Colonic mucosa (tissue), 4 donors: ENCODE measurements at regions not wholly inside any gene's neighbourhood (a gene's known extent, or its start where the extent isn't known, plus 50 kb on each side); places are given as distances from the start of the nearest gene placed in this dataset.

Experiments used
- DNase-seq: peaks from one replicate; pipeline ENCODE4 v3.0.0-alpha.2; 2020
- H3K27ac ChIP-seq: fragments of 200-600 bp; one replicate; pipeline ENCODE4 v1.8.0; 2021
- H3K27me3 ChIP-seq: fragments of 200-600 bp; one replicate; pipeline ENCODE4 v1.8.0; 2021
- H3K36me3 ChIP-seq: fragments of 200-600 bp; one replicate; pipeline ENCODE4 v1.8.0; 2021
- H3K4me1 ChIP-seq: fragments of 200-600 bp; one replicate; pipeline ENCODE4 v1.8.0; 2021; ENCODE audit warnings: mild to moderate bottlenecking
- H3K4me3 ChIP-seq: fragments of 200-600 bp; one replicate; pipeline ENCODE4 v1.8.0; 2021
- H3K9ac ChIP-seq, 2 donors: one replicate each; pipeline ENCODE4 v1.7.0; 2013; ENCODE audit warnings: control low read depth in 2 of 2, low read depth in 2 of 2, low read length in 2 of 2
- H3K9me3 ChIP-seq: fragments of 200-600 bp; one replicate; pipeline ENCODE4 v1.8.0; 2021
- intact Hi-C: fragments of 100-400 bp; cut with DNase I; formaldehyde crosslinking; loops from one replicate; pipeline ENCODE4 v1.14.1; 2022
- TF ChIP-seq, protein P1 (sequence below): fragments of 200-600 bp; IDR thresholded peaks from one replicate; pipeline ENCODE4 v1.8.0; 2022; ENCODE audit warnings: antibody characterized with exemption, mild to moderate bottlenecking
- donor health status: healthy.
- donor health status: DM: no; HTN: no; CAD: no.
- donor health status: DM: no; HTN: no; CAD: no.

GRCh38 chr16:52254746-52255145 lies 292.2 kb downstream of the TOX3 start:
- Histone ChIP-seq H3K4me3 (no peak overlapping the region), H3K9ac (no peak overlapping the region), H3K36me3 (no peaks in the 10 kb centered on the region), H3K27me3 (no peaks in the 10 kb centered on the region), H3K9me3 (no peaks in the 10 kb centered on the region), H3K4me1 (no peaks in the 10 kb centered on the region), H3K27ac (no peak overlapping the region)
- TF ChIP-seq, protein P1, sequence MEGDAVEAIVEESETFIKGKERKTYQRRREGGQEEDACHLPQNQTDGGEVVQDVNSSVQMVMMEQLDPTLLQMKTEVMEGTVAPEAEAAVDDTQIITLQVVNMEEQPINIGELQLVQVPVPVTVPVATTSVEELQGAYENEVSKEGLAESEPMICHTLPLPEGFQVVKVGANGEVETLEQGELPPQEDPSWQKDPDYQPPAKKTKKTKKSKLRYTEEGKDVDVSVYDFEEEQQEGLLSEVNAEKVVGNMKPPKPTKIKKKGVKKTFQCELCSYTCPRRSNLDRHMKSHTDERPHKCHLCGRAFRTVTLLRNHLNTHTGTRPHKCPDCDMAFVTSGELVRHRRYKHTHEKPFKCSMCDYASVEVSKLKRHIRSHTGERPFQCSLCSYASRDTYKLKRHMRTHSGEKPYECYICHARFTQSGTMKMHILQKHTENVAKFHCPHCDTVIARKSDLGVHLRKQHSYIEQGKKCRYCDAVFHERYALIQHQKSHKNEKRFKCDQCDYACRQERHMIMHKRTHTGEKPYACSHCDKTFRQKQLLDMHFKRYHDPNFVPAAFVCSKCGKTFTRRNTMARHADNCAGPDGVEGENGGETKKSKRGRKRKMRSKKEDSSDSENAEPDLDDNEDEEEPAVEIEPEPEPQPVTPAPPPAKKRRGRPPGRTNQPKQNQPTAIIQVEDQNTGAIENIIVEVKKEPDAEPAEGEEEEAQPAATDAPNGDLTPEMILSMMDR: no peak
- intact Hi-C loops: no loop called here
- no peak for DNase-seq

DNA sequence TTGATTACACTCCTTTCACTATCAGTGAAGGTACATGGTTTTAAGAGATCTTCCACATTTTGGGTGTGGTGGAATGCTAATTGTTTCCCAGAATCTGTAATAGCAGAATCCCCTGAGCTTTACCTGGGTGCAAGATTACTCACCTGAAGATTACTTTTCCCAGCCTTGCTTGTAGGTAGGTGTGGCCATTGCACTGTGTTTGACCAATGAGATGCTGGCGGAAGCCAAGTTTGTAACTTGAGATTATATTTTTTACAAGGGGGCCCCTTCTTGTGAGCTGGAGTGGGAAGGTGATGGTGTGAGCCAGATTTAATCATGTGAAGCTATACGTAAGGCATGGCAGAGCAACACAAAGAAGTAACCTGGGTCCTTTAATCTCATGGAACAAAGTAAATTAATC lies 294.3 kb downstream of the TOX3 start:
- DNase-seq: no peak
- Histone ChIP-seq H3K27me3 (no peaks in the 10 kb centered on the region), H3K4me3 (no peak overlapping the region), H3K27ac (no peak overlapping the region), H3K36me3 (no peaks in the 10 kb centered on the region), H3K9ac (no peak overlapping the region), H3K4me1 (no peaks in the 10 kb centered on the region), H3K9me3 (no peaks in the 10 kb centered on the region)
- TF ChIP-seq, protein P1: no peak
- intact Hi-C loops: no loop called here

- no peak overlapping the region for H3K9ac ChIP-seq
- H3K27me3 ChIP-seq: no peaks in the 10 kb centered on the region
- intact Hi-C loops: no loop called here
- no peaks in the 10 kb centered on the region for H3K9me3 ChIP-seq
- TF ChIP-seq, protein P1: no peak
- H3K4me1 ChIP-seq: no peaks in the 10 kb centered on the region
- no peak overlapping the region for H3K27ac ChIP-seq
- H3K4me3 ChIP-seq: no peak overlapping the region
- H3K36me3 ChIP-seq: no peaks in the 10 kb centered on the region
- DNase-seq: no peak
These were observed 295.4 kb downstream of the TOX3 start for GRCh38 chr16:52251495-52251894.

DNA sequence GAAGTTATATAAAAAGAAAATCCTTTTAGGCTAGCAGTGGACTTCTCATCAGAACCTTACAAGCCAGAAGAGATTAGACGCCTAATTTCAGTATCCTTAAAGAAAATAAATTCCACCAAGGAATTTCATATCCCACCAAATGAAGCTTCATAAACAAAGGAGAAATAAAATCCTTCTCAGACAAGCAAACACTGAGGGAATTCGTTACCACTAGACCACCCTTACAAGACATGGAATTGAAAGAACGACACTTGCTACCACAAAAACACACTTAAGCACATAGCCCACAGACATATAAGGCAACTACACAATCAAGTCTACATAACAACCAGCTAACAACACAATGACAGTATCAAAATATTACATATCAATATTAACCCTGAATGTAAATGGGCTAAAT lies 299.2 kb downstream of the TOX3 start:
- H3K27ac ChIP-seq: no peak overlapping the region
- intact Hi-C loops: no loop called here
- no peaks in the 10 kb centered on the region for H3K27me3 ChIP-seq
- H3K4me3 ChIP-seq: no peak overlapping the region
- H3K9me3 ChIP-seq: no peaks in the 10 kb centered on the region
- DNase-seq: no peak
- no peaks in the 10 kb centered on the region for H3K36me3 ChIP-seq
- no peaks in the 10 kb centered on the region for H3K4me1 ChIP-seq
- TF ChIP-seq, protein P1: no peak
- H3K9ac ChIP-seq: no peak overlapping the region

DNA sequence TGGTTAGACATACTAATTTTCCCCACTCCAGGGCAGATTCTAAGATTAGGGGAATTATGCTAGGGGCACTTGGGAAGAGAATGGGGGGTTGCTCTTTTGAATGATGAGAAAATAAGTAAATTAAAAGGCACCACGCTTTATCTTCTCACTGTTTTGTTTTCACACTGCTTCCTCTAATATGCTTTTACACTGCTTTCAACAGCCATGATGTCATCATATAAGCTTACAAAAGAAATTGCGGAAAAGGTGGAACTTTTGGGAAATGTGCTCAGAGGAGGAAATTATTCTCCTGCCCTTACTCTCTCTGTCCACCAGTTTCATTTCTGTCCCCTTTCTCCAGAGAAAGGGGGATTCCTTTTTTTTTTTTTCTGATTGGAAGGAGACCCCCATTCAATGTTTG lies 308.2 kb downstream of the TOX3 start:
- Histone ChIP-seq H3K9me3 (no peaks in the 10 kb centered on the region), H3K27ac (no peak overlapping the region), H3K4me3 (no peak overlapping the region), H3K4me1 (no peaks in the 10 kb centered on the region), H3K9ac (no peak overlapping the region), H3K27me3 (no peaks in the 10 kb centered on the region), H3K36me3 (no peaks in the 10 kb centered on the region)
- TF ChIP-seq, protein P1: no peak
- intact Hi-C loops: no loop called here
- DNase-seq: no peak

GRCh38 chr16:52237823-52238222 lies 309.1 kb downstream of the TOX3 start:
- Histone ChIP-seq H3K27me3 (no peaks in the 10 kb centered on the region), H3K4me3 (no peak overlapping the region), H3K9ac (no peak overlapping the region), H3K27ac (no peak overlapping the region), H3K36me3 (no peaks in the 10 kb centered on the region), H3K4me1 (no peaks in the 10 kb centered on the region), H3K9me3 (no peaks in the 10 kb centered on the region)
- DNase-seq: no peak
- TF ChIP-seq, protein P1: no peak
- intact Hi-C loops: no loop called here
